HG03342 (cell line): ENCODE measurements at regions not wholly inside any gene's neighbourhood (a gene's known extent, or its start where the extent isn't known, plus 50 kb on each side); places are given as distances from the start of the nearest gene placed in this dataset.
"Not testable (repeated sequence)": the region's sequence is repeated elsewhere in the genome, so short reads cannot be mapped to it uniquely, and the experiment has no call there.

Experiments
- ATAC-seq: cut with Tn5 transposase; IDR thresholded peaks from one replicate; pipeline ENCODE4 v1.9.1; 2021; ENCODE audit warnings: mild to moderate bottlenecking, moderate library complexity; ENCODE audit not compliant: unreplicated experiment

- ATAC-seq, result no peak
Measured at GRCh38 chr3:80770106-80771074, 991.1 kb downstream of the GBE1 start.

DNA sequence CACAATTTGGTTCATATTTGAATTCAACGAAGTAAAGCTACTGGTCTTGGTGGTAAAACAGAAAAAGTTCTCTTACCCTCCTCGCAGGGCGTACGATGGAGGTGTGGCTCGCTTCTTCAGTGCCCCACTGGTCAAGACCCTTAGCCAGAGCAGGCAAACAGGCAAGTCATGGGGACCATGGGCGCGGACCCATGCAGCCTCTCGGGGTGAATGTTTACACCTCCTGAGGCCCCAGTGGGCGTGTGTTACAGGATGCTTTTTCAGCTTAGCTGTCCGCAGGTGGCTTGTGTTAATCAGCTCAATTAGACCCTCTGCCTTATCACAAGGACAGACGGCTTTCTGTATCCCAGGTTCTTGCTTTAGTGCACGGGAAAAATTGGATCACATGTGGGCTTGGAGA is 991.8 kb downstream of the GBE1 start:
- no peak for ATAC-seq

- ATAC-seq, result no peak
Measured at GRCh38 chr3:80767604-80768003, 993.8 kb downstream of the GBE1 start.

DNA sequence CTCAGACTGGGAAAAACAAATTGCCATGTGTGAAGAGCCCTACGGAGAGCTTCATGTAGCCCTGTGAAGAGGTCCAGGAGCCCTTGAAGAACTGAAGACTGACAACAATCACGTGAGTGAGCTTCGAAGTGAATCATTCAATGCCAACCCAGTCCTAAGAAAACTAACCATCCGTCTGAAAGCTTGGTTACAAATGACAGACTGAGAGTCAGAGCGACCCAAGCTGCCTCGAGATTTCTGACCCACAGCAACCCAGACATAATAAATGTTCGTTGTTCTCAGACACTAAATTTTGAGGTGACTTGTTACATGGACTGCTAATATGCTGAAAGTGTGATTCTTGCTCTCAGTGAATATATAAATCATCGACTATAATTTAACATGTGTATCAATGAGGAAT is 987.2 kb upstream of the ROBO1 start:
- ATAC-seq, result no peak

- ATAC-seq, result no peak
Measured at GRCh38 chr3:80753021-80753420, 985.2 kb upstream of the ROBO1 start.

DNA sequence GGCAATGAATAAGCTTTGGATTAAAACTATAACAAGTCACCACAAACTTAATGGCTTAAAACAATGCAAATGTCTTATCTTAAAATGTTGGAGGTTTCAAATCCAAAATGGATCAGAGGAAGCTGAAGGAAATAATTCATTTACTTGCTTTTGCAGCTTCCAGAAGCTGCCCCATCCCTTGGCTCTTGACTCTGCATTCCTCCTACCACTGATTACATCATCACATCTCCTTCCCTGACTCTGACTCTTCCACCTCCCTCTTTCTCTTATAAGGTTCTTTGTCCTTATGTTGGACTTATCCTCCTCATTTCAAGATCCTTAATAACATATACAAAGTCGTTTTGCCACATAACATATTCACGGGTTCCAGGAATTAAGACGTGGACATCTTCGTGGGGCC is 982.8 kb upstream of the ROBO1 start:
- ATAC-seq, result no peak

- no peak for ATAC-seq
Measured at GRCh38 chr3:80734920-80735319, 967.1 kb upstream of the ROBO1 start.

DNA sequence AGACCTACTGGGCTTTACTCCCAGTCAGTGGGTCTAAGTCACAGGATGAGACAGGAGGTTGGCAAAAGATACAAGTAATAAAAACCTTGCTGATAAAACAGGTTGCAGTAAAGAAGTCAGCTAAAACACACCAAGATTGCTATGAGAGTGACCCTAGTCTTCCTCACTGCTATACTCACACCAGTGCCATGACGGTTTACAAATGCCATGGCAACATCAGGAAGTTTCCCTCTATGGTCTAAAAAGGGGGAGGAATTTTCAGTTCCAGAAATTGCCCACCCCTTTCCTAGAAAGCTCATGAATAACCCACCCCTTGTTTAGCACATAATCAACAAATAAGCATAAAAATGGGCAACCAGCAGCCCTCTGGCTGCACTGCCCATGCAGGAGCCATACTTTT is 966.7 kb upstream of the ROBO1 start:
- ATAC-seq, result no peak

- ATAC-seq, result no peak
Measured at GRCh38 chr3:80733522-80734176, 965.9 kb upstream of the ROBO1 start.

DNA sequence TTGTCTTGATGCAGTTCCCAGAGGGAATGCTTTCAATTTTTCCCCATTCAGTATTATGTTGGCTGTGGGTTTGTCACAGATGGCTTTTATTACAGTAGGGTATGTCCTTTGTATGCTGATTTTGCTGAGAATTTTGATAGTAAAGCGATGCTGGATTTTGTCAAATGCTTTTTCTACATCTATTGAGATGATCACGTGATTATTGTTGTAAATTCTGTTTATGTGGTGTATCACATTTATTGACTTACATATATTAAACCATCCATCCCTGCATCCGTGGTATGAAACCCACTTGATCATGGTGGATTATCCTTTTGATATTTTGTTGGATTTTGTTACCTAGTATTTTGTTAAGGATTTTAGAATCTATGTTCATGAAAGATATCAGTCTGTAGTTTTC is 959.8 kb upstream of the ROBO1 start:
- not testable (repeated sequence) for ATAC-seq

DNA sequence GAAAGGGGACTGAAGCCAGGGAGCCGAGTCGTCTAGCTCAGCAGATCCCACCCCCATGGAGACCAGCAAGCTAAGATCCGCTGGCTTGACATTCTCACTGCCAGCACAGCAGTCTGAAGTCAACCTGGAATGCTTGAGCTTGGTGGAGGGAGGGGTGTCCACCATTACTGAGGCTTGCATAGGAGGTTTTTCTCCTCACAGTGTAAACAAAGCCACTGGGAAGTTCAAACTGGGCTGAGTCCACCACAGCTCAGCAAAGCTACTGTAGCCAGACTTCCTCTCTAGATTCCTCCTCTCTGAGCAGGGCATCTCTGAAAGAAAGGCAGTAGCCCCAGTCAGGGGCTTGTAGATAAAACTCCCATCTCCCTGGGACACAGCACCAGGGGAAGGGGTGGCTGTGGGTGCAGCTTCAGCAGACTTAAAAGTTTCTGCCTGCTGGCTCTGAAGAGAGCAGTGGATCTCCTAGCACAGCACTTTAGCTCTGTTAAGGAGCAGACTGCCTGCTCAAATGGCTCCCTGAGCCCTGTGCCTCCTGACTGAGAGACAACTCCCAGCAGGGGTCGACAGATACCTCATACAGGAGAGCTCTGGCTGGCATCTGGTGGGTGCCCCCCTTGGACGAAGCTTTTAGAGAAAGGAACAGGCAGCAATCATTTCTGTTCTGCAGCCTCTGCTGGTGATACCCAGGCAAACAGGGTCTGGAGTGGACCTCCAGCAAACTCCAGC is 942.0 kb upstream of the ROBO1 start:
- not testable (repeated sequence) for ATAC-seq

- ATAC-seq, result no peak
Measured at GRCh38 chr3:80705290-80705689, 937.5 kb upstream of the ROBO1 start.

- no peak for ATAC-seq
Measured at GRCh38 chr3:80701349-80701748, 933.6 kb upstream of the ROBO1 start.

GRCh38 chr3:80697291-80697690 is 929.5 kb upstream of the ROBO1 start:
- ATAC-seq, result no peak

DNA sequence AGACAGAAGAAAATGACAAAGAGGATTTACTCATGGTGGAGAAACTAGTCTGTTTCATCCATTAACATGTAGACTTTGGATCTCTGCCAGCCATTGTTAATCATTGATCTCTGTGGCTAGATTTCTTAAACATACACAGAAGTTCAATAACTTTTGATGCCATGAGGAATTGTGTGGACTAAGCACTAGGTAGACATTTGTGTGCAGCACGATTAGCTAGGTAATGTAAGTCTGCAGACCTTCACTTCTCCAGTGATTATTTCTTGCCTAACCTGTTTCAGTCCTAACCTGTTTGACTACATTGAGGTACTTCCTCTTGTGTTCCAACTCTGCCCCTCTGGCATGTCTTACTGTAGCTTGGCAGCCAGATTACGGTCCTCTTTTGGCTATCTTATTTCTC is 928.5 kb upstream of the ROBO1 start:
- ATAC-seq, result no peak

GRCh38 chr3:80688814-80689213 is 921.0 kb upstream of the ROBO1 start:
- no peak for ATAC-seq

DNA sequence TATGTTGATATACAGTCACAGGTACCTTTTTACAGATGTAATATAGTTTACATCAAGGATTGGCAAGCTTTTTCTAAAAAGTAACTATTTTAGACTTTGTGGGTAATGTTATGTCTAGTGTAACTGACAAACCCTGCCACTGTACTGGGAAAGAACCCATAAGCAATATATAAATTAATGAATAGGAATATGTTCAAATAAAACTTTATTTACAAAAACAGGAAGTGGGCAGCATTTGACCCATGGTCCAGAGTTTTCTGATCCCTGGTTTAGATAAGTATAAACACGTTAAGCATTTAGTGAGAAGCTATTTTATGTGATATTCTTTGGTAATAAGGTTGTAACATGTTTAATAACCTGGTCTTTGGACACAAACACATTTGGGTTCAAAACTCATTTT is 915.2 kb upstream of the ROBO1 start:
- ATAC-seq, result no peak

DNA sequence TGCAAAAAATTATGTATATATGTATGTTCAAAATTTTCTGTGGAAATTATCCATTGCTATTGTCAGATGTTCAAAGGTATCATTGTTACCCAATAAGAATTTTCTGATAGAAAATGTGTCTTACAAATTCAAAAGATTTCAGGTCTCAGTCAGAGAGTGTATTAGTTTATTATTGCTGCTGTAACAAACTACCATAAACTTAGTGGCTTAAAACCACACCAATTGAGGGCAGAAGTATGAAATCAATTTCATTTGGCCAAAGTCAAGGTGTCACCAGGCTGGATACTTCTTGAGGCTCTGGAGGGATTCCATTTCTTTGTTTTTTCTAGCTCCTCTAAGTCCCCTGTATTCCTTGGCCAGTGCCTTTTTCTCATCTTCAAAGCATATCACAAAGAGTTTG is 914.4 kb upstream of the ROBO1 start:
- ATAC-seq, result no peak

- ATAC-seq, result no peak
Measured at GRCh38 chr3:80677796-80678195, 910.0 kb upstream of the ROBO1 start.

GRCh38 chr3:80676866-80677265 is 909.1 kb upstream of the ROBO1 start:
- no peak for ATAC-seq

DNA sequence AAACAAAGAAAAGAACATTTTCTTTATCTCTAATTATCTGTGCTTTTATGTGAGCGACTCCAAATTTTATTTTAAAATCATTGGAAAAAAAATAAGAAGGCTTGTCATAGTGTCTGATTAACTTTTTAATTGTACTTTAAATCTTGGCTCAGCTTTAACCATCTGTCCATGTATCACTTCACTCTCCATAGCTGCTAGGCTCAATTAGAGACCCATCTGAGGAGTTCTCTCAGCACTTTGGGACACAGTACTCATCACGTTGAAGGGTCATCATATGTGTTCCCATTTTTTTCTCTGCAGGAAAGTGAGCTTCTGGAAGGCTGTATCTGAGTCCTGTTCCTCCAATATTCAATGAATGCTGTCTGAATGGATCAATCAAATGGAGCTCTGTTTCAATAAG is 908.5 kb upstream of the ROBO1 start:
- no peak for ATAC-seq

DNA sequence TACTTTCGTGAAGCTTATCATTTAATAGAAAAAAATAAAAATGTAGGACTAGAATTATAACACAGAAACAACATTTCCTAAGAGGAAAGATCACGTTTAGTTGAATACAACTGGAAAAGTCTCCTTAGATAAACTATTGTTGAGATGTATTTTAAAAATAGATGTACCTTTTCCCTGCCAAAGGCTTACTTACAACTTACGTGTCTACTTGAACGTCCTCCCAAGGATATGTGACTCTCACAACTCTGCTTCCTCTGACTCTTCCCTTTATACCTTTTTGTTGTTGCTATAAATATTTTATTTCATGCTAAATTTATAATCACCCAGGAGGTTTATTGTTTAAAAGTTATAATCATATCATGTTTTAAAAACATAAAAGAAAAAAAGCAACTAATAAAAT is 908.0 kb upstream of the ROBO1 start:
- no peak for ATAC-seq
